ENCODE measurements at regions not wholly inside any gene's neighbourhood (a gene's known extent, or its start where the extent isn't known, plus 50 kb on each side); places are given as distances from the start of the nearest gene placed in this dataset.

GRCh38 chr4:144583658-144584057 lies 62.3 kb upstream of the HHIP start:
- no peak overlapping the region for H4K8ac ChIP-seq (ENCODE audit: low read length)
- H3K27me3 ChIP-seq (ENCODE audit: control insufficient read depth in 1 of 2, insufficient read depth in 1 of 2, low read length in 2 of 2): no peaks in the 10 kb centered on the region
- no peak overlapping the region for H3K4ac ChIP-seq (ENCODE audit: low read depth in 1 of 2, low read length in 2 of 2)
- H3K4me3 ChIP-seq (ENCODE audit: insufficient read depth in 1 of 2, low read depth in 1 of 2, low read length in 2 of 2): no peak overlapping the region
- no peaks in the 10 kb centered on the region for H3K36me3 ChIP-seq (ENCODE audit: control insufficient read depth in 1 of 2, insufficient read depth in 2 of 2, low read depth in 1 of 2, low read length in 2 of 2)
- H3K14ac ChIP-seq (ENCODE audit: low read length in 2 of 2): no peak overlapping the region
- H2BK5ac ChIP-seq (ENCODE audit: low read depth, low read length, poor library complexity, severe bottlenecking): no peak overlapping the region
- H2BK12ac ChIP-seq (ENCODE audit: low read length in 2 of 2): no peak overlapping the region
- H3K4me1 ChIP-seq (ENCODE audit: control insufficient read depth, insufficient read depth, low read depth, low read length): peaks cover 2% of the 10 kb centered on the region
- H2BK120ac ChIP-seq (ENCODE audit: low read depth, low read length): no peak overlapping the region
- no peak overlapping the region for H4K91ac ChIP-seq (ENCODE audit: low read length)
- H3K79me1 ChIP-seq (replicated peaks; ENCODE audit: low read length, poor library complexity, severe bottlenecking): no peaks in the 10 kb centered on the region
- no peak overlapping the region for H2AK5ac ChIP-seq (ENCODE audit: low read length, severe bottlenecking)
- H3K18ac ChIP-seq (ENCODE audit: low read depth in 1 of 2, low read length in 2 of 2): no peak overlapping the region
- H3K27ac ChIP-seq (ENCODE audit: low read length, poor library complexity, severe bottlenecking): peak overlapping the region; percentile 69
- DNase-seq: no peak
- H3K23ac ChIP-seq (ENCODE audit: low read length in 2 of 2): no peak overlapping the region
- H2BK15ac ChIP-seq (ENCODE audit: low read depth, poor library complexity, severe bottlenecking): no peak overlapping the region
- H2AFZ ChIP-seq (ENCODE audit: low read depth, low read length): no peak overlapping the region
- H3K9me3 ChIP-seq (ENCODE audit: control insufficient read depth, low read length): no peaks in the 10 kb centered on the region
- H3K9ac ChIP-seq (ENCODE audit: low read length): no peak overlapping the region
- no peak overlapping the region for H3K4me2 ChIP-seq (ENCODE audit: low read length, poor library complexity, severe bottlenecking)

- no peak overlapping the region for H3K4me3 ChIP-seq (ENCODE audit: insufficient read depth in 1 of 2, low read depth in 1 of 2, low read length in 2 of 2)
- no peak overlapping the region for H4K91ac ChIP-seq (ENCODE audit: low read length)
- no peak overlapping the region for H3K4ac ChIP-seq (ENCODE audit: low read depth in 1 of 2, low read length in 2 of 2)
- no peak overlapping the region for H3K4me2 ChIP-seq (ENCODE audit: low read length, poor library complexity, severe bottlenecking)
- no peak overlapping the region for H2BK5ac ChIP-seq (ENCODE audit: low read depth, low read length, poor library complexity, severe bottlenecking)
- no peak overlapping the region for H2BK12ac ChIP-seq (ENCODE audit: low read length in 2 of 2)
- no peaks in the 10 kb centered on the region for H3K79me1 ChIP-seq (replicated peaks; ENCODE audit: low read length, poor library complexity, severe bottlenecking)
- no peak overlapping the region for H3K18ac ChIP-seq (ENCODE audit: low read depth in 1 of 2, low read length in 2 of 2)
- no peak overlapping the region for H2AFZ ChIP-seq (ENCODE audit: low read depth, low read length)
- no peak for DNase-seq
- H3K14ac ChIP-seq (ENCODE audit: low read length in 2 of 2): no peak overlapping the region
- H2BK15ac ChIP-seq (ENCODE audit: low read depth, poor library complexity, severe bottlenecking): no peak overlapping the region
- H3K9ac ChIP-seq (ENCODE audit: low read length): no peak overlapping the region
- no peaks in the 10 kb centered on the region for H3K36me3 ChIP-seq (ENCODE audit: control insufficient read depth in 1 of 2, insufficient read depth in 2 of 2, low read depth in 1 of 2, low read length in 2 of 2)
- 85% methylated on average over 2 of the region's 3 CpGs for WGBS
- no peak overlapping the region for H3K23ac ChIP-seq (ENCODE audit: low read length in 2 of 2)
- H2BK120ac ChIP-seq (ENCODE audit: low read depth, low read length): no peak overlapping the region
- no peaks in the 10 kb centered on the region for H3K9me3 ChIP-seq (ENCODE audit: control insufficient read depth, low read length)
- no peak overlapping the region for H3K27ac ChIP-seq (ENCODE audit: low read length, poor library complexity, severe bottlenecking)
- H4K8ac ChIP-seq (ENCODE audit: low read length): no peak overlapping the region
- no peak overlapping the region for H2AK5ac ChIP-seq (ENCODE audit: low read length, severe bottlenecking)
- H3K4me1 ChIP-seq (ENCODE audit: control insufficient read depth, insufficient read depth, low read depth, low read length): peaks cover 2% of the 10 kb centered on the region
- no peaks in the 10 kb centered on the region for H3K27me3 ChIP-seq (ENCODE audit: control insufficient read depth in 1 of 2, insufficient read depth in 1 of 2, low read length in 2 of 2)
These were observed 61.5 kb upstream of the HHIP start for GRCh38 chr4:144584428-144584827.

GRCh38 chr4:144589512-144589911 lies 56.4 kb upstream of the HHIP start:
- Histone ChIP-seq H3K9me3 (ENCODE audit: control insufficient read depth, low read length) (no peaks in the 10 kb centered on the region), H3K4me1 (ENCODE audit: control insufficient read depth, insufficient read depth, low read depth, low read length) (peaks cover 2% of the 10 kb centered on the region), H2AK5ac (ENCODE audit: low read length, severe bottlenecking) (no peak overlapping the region), H3K36me3 (ENCODE audit: control insufficient read depth in 1 of 2, insufficient read depth in 2 of 2, low read depth in 1 of 2, low read length in 2 of 2) (no peaks in the 10 kb centered on the region), H3K4me2 (ENCODE audit: low read length, poor library complexity, severe bottlenecking) (no peak overlapping the region), H3K4ac (ENCODE audit: low read depth in 1 of 2, low read length in 2 of 2) (no peak overlapping the region), H3K23ac (ENCODE audit: low read length in 2 of 2) (no peak overlapping the region), H3K27me3 (ENCODE audit: control insufficient read depth in 1 of 2, insufficient read depth in 1 of 2, low read length in 2 of 2) (no peaks in the 10 kb centered on the region), H3K4me3 (ENCODE audit: insufficient read depth in 1 of 2, low read depth in 1 of 2, low read length in 2 of 2) (no peak overlapping the region), H4K8ac (ENCODE audit: low read length) (no peak overlapping the region), H2BK5ac (ENCODE audit: low read depth, low read length, poor library complexity, severe bottlenecking) (no peak overlapping the region), H2BK120ac (ENCODE audit: low read depth, low read length) (no peak overlapping the region), H3K79me1 (replicated peaks; ENCODE audit: low read length, poor library complexity, severe bottlenecking) (no peaks in the 10 kb centered on the region), H4K91ac (ENCODE audit: low read length) (no peak overlapping the region), H3K9ac (ENCODE audit: low read length) (no peak overlapping the region), H3K14ac (ENCODE audit: low read length in 2 of 2) (no peak overlapping the region), H2AFZ (ENCODE audit: low read depth, low read length) (no peak overlapping the region), H3K18ac (ENCODE audit: low read depth in 1 of 2, low read length in 2 of 2) (no peak overlapping the region), H3K27ac (ENCODE audit: low read length, poor library complexity, severe bottlenecking) (no peak overlapping the region), H2BK15ac (ENCODE audit: low read depth, poor library complexity, severe bottlenecking) (no peak overlapping the region), H2BK12ac (ENCODE audit: low read length in 2 of 2) (no peak overlapping the region)
- no peak for DNase-seq
- 77% methylated on average over 2 of the region's 2 CpGs for WGBS

- no peak for DNase-seq
- Histone ChIP-seq H3K23ac (ENCODE audit: low read length in 2 of 2) (no peak overlapping the region), H2BK15ac (ENCODE audit: low read depth, poor library complexity, severe bottlenecking) (no peak overlapping the region), H3K9ac (ENCODE audit: low read length) (no peak overlapping the region), H3K9me3 (ENCODE audit: control insufficient read depth, low read length) (no peaks in the 10 kb centered on the region), H3K4me3 (ENCODE audit: insufficient read depth in 1 of 2, low read depth in 1 of 2, low read length in 2 of 2) (no peak overlapping the region), H3K14ac (ENCODE audit: low read length in 2 of 2) (no peak overlapping the region), H3K27me3 (ENCODE audit: control insufficient read depth in 1 of 2, insufficient read depth in 1 of 2, low read length in 2 of 2) (no peaks in the 10 kb centered on the region), H2BK120ac (ENCODE audit: low read depth, low read length) (no peak overlapping the region), H4K91ac (ENCODE audit: low read length) (no peak overlapping the region), H2BK5ac (ENCODE audit: low read depth, low read length, poor library complexity, severe bottlenecking) (no peak overlapping the region), H3K18ac (ENCODE audit: low read depth in 1 of 2, low read length in 2 of 2) (no peak overlapping the region), H3K79me1 (replicated peaks; ENCODE audit: low read length, poor library complexity, severe bottlenecking) (no peaks in the 10 kb centered on the region), H2AFZ (ENCODE audit: low read depth, low read length) (no peak overlapping the region), H3K4me2 (ENCODE audit: low read length, poor library complexity, severe bottlenecking) (no peak overlapping the region), H2AK5ac (ENCODE audit: low read length, severe bottlenecking) (no peak overlapping the region), H2BK12ac (ENCODE audit: low read length in 2 of 2) (no peak overlapping the region), H3K36me3 (ENCODE audit: control insufficient read depth in 1 of 2, insufficient read depth in 2 of 2, low read depth in 1 of 2, low read length in 2 of 2) (no peaks in the 10 kb centered on the region), H3K4me1 (ENCODE audit: control insufficient read depth, insufficient read depth, low read depth, low read length) (peaks cover 2% of the 10 kb centered on the region), H4K8ac (ENCODE audit: low read length) (no peak overlapping the region), H3K4ac (ENCODE audit: low read depth in 1 of 2, low read length in 2 of 2) (no peak overlapping the region), H3K27ac (ENCODE audit: low read length, poor library complexity, severe bottlenecking) (no peak overlapping the region)
- 88% methylated on average over 1 of the region's 1 CpG for WGBS
These were observed 55.9 kb upstream of the HHIP start for GRCh38 chr4:144590020-144590419.

Measured in mesenchymal stem cell (in vitro differentiated cells and primary cell).